NT2/D1 (cell line): ENCODE measurements at regions not wholly inside any gene's neighbourhood (a gene's known extent, or its start where the extent isn't known, plus 50 kb on each side); places are given as distances from the start of the nearest gene placed in this dataset.

Experiments
- YY1 ChIP-seq: IDR thresholded peaks from 2 replicates; pipeline ENCODE4 v1.6.1; 2011; ENCODE audit not compliant: insufficient read length, insufficient read depth
- ZNF274 ChIP-seq: IDR thresholded peaks from 2 replicates; pipeline ENCODE4 v1.6.1; 2011; ENCODE audit warnings: mild to moderate bottlenecking, low read depth, low read length

DNA sequence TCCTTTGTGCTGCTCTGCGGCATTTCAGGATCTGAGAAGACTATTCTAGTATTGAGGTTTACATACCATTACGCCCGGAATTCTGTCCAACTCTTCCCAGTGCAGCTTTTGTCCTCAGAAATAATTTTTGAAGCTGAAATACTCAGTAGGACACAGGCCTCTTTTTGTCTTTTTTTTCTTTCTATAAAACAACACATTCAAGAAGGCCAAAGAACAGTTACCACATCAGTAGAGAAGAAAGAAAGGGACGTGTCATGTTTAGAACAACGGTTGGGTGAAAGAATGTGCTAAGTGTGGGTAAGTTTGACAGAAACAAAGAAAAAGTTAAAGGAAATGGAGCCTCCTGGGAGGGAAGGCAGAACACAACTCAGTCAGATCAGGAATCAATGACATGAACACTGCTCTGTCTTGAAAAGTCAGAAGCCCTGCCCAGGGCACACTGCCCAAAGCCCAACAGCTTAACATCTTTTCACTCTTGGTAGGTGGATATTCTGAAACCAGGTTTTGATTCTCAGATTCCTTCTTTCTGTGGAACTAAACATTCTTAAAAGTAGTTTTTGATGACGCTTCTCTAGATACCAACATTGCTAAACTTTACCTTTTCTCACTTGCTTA lies 198.6 kb upstream of the CWC22 start:
- TF ChIP-seq ZNF274 (no peak), YY1 (no peak)
